ENCODE measurements at regions not wholly inside any gene's neighbourhood (a gene's known extent, or its start where the extent isn't known, plus 50 kb on each side); places are given as distances from the start of the nearest gene placed in this dataset.

DNA sequence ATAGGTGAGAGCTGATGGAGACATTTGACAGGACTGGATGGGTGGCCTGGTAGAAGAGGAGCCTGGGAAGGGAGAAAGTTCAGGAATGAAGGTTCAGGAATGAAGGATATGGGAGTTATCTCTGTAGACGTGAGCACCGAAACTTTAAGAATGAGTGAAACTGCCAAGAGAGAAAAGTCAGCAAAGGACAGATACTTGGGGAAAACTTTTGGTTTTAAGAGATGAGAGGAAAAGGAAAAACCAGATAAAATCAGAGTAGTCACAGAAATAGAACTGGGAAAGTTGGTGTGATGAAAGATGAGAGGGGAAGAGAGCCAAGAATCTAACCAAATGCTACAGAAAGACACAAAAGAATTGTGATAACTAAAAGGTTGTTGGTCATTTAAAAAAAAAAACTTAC lies 88.9 kb downstream of the PRR15 start:
- TF ChIP-seq POLR2AphosphoS5 (IDR thresholded peaks at IDR 0.05) (no peak), POLR2A (IDR thresholded peaks at IDR 0.05) (no peak)
- TF ChIP-seq, protein P1, sequence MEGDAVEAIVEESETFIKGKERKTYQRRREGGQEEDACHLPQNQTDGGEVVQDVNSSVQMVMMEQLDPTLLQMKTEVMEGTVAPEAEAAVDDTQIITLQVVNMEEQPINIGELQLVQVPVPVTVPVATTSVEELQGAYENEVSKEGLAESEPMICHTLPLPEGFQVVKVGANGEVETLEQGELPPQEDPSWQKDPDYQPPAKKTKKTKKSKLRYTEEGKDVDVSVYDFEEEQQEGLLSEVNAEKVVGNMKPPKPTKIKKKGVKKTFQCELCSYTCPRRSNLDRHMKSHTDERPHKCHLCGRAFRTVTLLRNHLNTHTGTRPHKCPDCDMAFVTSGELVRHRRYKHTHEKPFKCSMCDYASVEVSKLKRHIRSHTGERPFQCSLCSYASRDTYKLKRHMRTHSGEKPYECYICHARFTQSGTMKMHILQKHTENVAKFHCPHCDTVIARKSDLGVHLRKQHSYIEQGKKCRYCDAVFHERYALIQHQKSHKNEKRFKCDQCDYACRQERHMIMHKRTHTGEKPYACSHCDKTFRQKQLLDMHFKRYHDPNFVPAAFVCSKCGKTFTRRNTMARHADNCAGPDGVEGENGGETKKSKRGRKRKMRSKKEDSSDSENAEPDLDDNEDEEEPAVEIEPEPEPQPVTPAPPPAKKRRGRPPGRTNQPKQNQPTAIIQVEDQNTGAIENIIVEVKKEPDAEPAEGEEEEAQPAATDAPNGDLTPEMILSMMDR (IDR thresholded peaks at IDR 0.05), result no peak

Data from gastroesophageal sphincter (tissue), 3 donors.